NCI-H1930 (cell line): ENCODE measurements at regions not wholly inside any gene's neighbourhood (a gene's known extent, or its start where the extent isn't known, plus 50 kb on each side); places are given as distances from the start of the nearest gene placed in this dataset.
A peak's percentile ranks its signal among the peaks of the same experiment; 100 is the strongest.
"Not testable (repeated sequence)": the region's sequence is repeated elsewhere in the genome, so short reads cannot be mapped to it uniquely, and the experiment has no call there.

ENCODE experiments used
- DNase-seq, 2 experiments: peaks; one replicate each; lab custom pipeline; 2025; lab: John Stamatoyannopoulos, UW

DNA sequence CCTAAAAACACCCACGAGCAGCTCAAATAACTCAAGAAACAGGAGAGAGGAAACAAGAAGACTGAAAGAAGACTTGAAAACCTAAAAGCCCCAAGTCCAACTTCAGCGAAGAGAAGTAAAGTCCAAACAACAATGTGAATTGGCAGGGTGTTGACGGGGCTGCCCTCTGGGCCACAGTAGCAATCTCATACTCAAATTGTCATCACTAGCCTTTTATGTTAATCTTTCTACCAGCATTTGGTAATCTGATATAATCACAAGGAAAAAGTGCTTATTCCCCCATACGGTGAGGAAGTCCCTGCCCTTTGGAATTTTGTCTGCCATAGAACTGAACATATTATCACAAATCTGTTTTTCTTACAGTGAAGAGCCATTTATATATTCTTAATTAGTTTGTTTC is 51.5 kb upstream of the IFNE start:
- DNase-seq, result no peak

DNA sequence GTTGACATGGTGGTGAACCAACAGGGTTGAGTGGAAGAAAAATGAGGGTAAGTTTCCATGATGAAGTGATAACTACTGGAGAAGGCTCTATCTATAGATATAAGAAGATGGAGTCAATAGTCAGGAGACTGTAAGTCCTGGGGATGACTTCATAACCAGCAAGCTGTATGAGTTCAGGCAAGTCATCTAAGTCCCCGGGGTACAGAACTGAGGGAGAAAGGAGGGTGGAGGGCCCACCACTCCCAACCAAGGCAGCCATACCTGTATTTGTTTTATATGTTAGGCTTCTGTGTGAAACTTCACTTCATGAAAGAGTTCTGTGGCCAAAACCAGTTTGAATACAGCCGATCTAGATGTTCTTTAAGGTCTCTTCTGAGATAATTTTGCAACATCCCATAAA is 53.3 kb upstream of the IFNE start:
- DNase-seq, result no peak

DNA sequence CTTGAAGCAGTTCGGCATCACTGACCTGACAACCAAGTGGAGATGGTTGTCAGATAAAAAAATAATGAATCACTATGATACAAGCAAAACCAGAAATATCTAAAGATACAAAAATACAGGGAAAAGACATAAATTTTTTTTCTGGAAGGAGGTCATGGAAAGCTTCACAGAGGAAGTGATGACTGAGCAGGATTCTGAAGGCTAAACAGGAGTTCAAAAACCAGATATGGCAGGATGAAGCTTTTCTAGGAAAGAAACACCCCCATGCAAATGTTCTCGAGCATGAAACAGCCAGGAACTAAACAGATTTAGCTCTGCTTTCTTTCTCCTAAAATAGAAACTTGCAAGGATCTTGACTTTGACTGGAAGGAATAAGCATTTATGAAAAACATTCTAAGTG is 60.7 kb upstream of the IFNE start:
- no peak for DNase-seq

DNA sequence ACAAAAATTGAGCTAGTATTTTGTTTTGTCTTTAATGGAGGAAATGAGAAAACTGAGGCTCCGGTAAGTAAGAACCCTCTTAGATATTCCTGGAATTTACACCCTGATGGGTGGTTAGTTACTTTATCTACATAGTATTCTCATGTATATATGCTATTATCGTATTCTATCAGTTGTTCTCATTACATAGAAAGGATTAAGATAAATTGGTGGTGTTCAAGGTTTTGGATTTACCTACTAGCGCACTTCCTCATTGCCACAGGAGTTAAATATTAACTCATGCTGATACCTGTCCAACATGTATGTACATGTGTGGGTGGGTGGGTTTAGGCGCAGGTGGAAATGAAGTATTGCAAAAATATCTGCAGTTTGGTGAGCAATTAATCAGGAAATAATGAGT is 61.1 kb upstream of the IFNE start:
- no peak for DNase-seq

DNA sequence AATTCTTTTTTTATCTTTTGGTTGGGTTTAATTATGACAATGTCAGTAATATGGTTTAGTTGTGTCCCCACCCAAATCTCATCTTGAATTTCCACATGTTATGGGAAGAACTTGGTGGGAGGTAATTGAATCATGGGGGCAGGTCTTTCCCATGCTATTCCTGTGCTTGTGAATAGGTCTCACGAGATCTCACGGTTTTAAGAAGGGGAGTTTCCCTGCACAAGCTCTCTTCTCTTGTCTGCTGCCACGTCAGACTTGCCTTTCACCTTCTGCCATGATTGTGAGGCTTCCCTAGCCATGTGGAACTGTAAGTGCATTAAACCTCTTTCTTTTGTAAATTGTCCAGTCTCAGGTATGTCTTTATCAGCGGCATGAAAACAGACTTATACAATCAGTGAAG is 61.7 kb upstream of the IFNE start:
- not testable (repeated sequence) for DNase-seq

DNA sequence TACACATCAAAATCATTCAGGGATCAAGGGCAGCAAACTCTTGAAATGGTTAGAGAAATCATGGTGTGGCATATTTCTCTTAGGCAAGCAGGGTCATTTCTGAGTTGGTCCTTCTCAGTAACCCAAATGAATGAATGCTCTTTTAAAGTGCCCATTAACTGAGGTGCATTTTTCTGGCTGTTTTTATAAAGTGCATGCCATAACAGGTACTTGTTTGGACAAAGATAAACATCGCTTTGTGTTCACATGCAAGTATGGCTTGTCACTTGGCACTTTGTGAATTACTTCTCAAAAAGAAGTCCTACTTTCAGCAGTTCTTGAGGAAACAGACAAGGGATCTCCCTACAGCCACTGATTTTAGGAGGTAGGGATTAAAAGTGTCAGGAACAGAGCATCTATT is 64.8 kb upstream of the IFNE start:
- no peak for DNase-seq

DNA sequence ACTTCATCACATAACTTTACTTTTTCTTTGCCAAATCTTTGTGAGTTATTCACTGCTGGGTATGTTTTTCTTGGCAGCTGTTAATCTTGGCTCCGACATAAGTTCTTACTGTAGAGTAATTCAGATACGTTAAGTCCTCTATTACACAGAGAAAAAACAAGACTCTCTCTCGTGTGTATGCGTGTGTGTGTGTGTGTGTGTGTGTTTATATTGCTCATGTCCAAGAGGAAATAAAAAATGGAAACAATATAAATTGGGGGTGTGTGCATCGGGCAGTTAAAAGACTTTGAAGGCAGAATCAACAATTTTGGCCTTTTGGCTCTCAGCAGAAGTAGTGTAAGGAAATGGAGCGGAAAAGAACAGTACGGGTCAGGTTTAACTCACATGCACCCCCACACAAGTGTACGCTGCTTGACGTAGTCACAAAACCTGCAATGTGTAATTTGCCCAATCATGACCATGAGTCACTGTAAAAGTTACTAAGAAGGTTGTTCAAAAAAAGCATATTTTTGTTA is 67.2 kb upstream of the IFNE start:
- no peak for DNase-seq

DNA sequence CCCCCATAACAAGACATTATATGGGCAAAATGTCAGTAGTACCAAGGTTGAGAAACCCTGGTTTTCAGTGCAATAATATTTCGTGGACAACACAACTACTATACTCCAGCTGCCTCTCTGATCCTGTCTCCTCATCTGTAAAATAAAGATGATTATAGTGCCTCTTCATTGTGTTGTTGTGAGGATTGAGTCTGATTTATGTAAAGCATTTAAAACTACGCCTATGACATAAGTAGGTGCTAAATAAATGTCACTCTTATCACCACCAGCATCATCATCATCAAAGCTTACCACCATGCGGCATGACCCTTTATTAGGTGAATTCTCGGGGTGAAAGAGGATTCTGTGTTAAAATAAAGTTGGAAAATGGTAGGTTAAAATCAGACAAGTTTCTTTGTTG is 67.8 kb upstream of the IFNE start:
- no peak for DNase-seq

DNA sequence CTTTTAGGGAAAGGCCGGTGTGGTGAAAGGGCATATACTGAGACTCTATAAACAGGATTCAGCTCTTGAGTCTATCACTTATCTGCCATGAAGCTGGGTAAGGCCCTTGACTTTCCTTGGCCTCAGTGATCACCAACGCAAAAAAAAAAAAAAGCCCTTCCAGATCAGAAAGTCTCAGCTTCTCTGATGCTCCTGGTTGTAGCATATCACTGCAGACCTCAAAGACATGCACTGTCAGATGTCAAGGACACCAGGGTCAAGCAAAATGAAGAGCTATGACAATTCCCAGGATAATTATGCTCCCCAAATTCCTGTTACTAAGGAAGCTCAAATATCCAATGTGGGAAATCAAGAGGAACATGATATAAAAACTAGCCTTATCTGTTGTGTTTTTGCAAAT is 68.3 kb upstream of the IFNE start:
- DNase-seq, result no peak

DNA sequence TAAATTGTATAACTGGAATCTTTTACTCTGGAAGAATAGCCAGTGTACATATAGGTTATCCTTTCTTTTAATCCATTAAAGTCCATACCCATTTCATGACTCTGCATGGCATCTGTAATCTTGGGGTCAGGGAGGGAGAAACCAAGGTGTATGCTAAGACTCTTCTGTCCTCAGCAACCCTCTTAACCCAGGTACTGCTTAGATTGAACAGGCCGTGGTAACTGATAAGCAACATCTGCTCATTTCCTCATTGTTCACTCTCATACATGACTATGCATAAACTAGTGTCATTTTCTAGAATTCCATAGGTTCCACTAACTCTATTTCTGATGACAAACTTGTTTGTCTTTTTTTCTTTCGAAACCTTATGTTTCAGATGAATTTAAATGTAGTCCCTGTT is 69.3 kb upstream of the IFNE start:
- no peak for DNase-seq

DNA sequence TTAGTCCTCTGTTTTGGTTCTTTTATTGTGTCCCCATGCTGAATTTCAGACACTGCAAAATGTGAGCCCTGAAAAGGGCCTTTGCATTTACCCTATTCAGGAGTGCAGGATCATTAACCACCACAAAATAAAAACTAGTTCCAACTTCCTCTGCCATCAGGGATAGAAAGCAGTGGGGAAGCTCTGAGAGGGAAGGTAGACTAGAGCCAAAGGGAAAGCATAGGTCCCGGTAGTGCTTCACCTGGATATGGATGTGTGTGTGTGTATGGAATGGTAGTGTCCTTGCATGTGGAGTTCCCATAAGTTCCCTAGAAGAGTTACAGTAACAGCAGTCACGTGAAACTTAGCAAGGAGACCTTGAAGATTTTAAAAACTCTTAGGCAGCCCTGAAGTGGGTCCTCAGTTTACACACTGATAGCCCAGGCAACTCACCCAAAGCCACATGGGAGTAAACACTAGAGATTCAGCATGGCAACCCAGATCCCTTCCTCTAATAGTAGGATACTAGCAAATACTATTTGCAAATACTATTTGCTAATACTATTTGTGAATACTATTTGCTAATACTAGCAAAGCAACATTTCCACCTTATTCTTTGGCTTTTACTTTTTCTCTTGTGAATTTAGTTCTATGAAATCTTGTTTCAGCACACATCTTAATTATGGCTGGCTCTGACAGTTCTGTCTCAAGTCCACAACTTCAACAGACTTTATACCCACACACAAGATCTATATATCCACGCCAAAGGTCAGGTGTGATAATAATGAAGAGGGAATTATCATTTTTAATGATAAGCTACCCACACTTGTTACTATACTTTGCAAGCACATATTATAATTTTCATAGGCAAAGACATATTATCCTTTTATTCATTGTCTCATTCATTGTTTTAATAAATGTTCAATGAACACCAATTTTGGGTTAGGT is 70.4 kb upstream of the IFNE start:
- DNase-seq, result no peak

DNA sequence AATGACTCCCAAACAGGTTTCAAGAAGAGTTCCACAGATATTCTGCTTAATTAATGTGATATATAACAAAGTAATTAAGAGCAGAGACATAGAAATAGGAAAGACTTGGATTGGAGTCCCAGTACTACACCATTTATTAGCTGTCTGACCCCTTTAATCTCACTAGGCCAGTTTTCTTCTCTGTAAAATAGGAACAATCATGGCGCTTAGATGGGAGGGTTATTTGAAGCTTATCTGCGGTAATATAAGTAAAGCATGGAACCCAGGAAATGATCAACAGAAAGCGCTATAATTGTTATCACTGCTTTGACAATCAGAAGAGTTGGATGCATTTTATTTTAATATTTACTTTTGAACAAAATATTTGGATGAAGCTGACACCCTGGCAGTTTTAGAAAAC is 71.3 kb upstream of the IFNE start:
- DNase-seq, result no peak

DNA sequence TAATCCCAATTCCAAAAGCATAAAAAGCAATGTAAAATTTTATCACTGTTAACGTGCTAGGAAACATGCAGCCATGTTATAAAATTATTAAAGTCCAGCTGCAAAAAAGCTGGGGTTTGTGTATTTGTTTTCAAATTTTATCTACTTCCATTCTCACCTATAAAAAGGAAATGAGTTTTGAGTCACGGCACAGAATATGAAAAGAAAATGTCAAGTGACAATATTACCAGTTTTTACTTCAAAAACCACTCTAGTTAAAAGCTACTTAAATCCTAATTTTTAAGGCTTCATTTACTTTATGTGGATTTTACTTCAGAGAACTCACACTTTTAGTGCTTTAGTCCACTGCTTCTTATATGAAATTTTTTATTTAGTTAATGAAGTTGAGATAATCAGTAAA is 72.7 kb upstream of the IFNE start:
- DNase-seq, result no peak

DNA sequence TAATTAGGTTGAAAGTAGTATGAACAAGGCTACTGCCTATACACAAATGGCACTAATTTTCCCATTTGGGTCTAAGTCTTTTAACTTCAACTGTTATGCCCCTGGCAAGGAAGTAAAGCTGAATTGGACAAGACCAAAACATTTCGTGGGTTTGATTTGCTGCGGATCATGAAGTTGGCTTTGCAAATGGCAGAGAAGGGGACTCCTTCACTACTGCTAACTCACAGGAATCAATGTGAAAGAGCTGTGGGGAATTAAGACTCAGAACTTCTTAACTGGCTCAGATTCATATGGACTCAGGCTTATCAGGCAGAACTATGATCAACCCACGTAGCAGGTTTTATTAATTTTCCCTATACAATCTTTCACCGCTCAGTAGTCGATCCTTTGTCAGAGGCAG is 73.8 kb upstream of the IFNE start:
- DNase-seq, result no peak

DNA sequence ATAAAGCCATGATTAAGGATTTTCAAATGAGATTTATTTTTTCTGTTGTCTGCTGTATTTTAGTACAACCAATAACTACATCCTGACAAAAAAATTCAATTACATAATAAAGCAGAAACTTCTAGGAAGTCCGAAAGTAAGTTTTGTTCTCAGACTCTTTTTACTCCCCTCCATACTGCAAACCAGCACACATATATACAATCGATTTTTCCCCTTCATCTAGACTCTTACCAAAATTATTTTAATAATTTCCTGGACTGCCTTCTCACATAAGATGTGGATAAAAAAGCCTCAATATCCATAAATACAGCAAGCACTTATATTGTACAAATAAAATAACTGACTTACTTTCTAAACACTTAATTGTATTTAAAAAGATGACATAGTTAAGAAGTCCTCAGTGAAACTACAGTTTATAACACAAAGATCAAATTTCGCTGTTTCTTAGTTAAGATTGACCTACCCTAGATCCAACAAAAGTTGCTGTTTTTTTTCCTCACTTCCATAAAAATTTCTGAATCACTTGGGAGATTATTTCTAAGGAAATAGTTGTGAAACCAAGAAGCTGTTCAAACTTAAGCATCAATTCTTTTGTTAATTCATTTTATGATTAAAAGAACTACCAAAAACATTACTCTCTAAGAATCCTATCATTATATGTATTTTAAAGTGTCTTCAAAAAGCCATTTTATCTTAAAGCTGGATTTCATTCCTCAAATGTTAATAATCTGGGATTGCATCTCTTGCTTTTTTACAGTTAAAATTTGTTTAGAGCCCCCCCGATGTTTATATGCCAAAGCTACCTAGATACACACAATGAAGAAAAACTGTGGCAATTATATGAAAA is 74.7 kb upstream of the IFNE start:
- DNase-seq, result no peak

DNA sequence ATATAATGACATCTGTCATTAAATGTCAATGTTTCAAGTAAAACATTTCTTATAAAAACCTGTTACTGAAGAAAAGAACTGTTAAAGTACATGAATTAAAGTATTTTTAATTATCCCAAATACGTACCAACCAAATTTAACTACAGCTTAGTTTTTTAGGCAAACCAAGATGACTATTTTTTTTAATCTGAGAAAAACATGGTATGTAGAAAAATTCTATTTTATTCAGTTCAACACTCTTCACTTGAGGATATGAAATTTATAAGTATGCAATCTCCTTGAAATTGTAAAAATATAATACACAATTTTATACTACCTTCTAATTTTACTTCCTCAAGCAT is 75.3 kb upstream of the IFNE start:
- no peak for DNase-seq

DNA sequence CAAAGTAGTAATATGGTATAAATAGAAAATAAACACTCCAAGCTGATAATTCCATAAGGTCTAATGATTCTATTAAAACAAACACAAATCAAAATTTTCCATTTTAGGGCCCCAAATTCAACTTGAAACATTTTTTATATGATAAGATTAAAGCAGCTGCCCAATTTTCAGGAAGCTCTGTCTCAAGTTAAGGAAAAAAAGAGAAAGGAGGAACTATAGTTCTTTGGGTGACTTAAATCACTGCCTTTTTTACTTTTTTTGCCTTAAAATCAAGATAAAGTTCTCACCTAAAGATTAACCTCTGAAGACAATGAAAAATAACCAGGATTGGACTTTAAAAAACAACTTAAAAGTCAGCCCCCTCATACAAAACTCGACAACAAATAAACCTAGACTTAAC is 76.0 kb upstream of the IFNE start:
- no peak for DNase-seq

DNA sequence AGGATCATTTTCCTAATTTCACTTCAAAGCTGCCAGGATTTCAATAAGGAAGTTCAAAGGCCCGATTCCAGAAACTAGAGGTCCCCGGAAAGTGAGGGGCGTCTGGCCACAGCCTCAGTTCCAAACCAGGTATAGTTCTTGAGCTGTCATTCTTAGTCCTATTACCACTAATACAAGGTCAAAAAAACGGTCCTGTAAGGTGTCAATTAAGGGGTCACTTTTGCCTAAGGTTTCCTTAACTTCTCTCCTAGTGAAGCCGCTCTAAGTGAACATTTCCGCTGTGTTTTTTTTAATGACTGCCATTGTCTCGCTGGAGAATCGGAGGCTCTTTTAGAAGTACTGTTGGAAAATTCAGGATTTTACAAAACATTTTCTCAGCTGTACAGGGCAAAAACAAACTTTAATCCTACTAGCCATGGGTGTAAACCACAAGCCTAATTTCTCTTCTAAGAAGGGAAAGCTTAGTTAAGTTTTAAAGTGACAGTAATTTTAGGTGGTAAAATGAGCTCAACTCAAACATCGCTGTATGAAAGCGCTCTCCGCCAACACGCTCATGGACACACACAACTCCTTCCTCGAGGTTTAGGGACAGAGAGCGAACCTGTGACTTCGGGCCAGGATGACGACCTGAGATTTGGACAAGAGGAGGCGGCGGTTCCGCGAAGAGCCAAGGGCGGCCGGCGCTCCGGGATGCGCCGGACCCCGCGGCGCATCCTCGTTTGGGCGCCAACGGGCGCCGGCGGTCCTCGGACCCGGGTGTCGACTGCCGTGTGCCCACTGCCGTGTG is 76.7 kb upstream of the IFNE start:
- DNase-seq, result no peak

DNA sequence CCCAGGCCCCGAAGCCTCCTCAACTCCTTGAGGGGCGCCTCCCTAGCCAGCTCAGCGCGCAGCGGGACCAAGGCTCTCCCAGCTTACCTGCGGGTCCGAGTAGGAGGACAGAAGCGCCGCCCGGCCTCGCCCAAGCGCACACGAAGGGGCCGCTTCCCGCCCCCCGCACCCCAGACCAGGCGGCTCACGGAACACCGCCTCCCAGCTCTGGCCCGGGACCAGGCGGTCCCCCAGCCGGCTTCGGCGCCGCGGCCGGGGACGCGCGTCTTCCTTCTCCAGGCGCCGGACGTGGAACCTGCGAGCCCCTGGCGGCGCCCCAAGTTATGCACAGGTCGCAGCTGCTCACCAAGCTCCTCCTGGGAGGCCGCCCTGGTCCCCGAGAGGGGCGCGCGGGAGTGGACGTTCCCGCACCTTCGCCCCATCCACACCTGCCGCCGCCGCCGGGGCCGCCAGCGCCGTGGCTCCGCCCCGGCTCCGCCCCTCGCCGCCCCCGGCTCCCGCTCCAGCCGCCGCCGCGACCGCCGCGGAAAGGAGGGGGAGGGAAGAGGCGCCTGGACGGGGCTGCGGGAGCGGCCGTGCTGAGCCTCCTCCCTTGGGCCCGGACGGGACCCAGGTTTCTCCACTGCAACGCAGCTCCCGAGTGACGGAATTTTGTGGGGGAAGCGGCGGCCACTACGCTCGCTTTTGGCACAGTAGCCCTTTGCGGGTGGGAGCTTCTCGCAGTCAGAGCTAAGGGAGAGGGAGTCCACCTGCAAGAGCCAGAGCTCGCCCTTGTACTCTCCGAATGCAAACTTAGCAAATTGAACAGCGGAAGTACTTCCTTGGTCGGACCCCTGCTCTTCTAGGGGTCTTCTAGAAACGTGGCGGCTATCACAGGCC is 77.5 kb upstream of the IFNE start:
- peak; percentile 56 to 69 for DNase-seq

DNA sequence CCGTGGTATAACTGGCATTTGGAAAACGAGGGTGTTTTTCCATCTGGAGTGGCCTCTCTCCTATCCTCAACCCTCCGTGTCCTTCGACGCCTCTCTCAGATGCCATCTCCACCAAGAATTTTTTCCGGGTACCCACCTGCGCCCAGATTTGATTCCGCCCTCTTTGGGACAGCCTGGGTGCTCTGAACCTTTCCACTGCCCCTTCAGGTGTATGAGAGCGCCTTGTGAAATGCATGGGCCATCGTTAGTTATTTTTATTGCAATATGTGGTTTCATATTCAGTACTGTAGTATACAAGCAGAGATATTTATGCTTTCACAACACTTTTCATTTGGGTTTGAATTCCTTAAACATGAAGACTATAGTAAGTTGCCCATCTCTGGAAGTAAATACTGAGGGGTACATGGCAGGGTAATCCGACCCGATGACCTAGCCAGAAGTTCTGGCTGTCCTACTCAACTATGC is 78.2 kb upstream of the IFNE start:
- no peak for DNase-seq

DNA sequence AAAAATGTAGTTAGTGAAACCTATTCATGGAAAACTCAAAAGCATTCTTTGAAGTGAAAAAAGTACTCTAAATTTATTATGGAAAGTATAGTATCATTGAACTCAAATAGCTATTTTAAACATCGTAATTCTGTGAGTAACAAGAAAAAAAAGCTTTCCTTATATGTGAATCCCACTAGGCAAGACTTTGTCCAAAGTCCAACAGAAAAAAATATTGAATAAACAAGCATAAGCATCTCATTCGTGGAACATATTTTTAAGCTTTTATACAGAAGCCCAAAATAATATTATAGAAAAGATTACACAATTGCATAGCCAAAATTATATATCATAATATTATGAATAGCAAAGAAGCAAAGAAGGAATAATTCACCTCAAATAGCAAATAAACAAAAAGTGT is 79.4 kb upstream of the IFNE start:
- DNase-seq, result no peak
